Activated T-helper 17 cell treated with anti-CD3 and anti-CD28 coated beads, Interleukin-2, amount 50 U/mL, for 72 hours (primary cell): ENCODE measurements at regions not wholly inside any gene's neighbourhood (a gene's known extent, or its start where the extent isn't known, plus 50 kb on each side); places are given as distances from the start of the nearest gene placed in this dataset.
"Not testable (repeated sequence)": the region's sequence is repeated elsewhere in the genome, so short reads cannot be mapped to it uniquely, and the experiment has no call there.

Experiments used
- ATAC-seq: fragments of 150-1000 bp; cut with Tn5 transposase; replicated peaks from 2 replicates; pipeline ENCODE4 v1.10.0; 2021; ENCODE audit warnings: mild to moderate bottlenecking, moderate library complexity
- H3K27ac Mint-ChIP-seq: one replicate; pipeline ENCODE4 v1.8.0; 2022; ENCODE audit warnings: mixed read lengths
- H3K27me3 Mint-ChIP-seq: one replicate; pipeline ENCODE4 v1.8.0; 2022; ENCODE audit warnings: mixed read lengths
- H3K36me3 Mint-ChIP-seq: one replicate; pipeline ENCODE4 v1.8.0; 2022; ENCODE audit warnings: low read depth, mild to moderate bottlenecking, mixed read lengths
- H3K4me1 Mint-ChIP-seq: one replicate; pipeline ENCODE4 v1.8.0; 2022; ENCODE audit warnings: mixed read lengths
- H3K4me3 Mint-ChIP-seq: one replicate; pipeline ENCODE4 v1.8.0; 2022; ENCODE audit warnings: mild to moderate bottlenecking, mixed read lengths
- H3K9me3 Mint-ChIP-seq: one replicate; pipeline ENCODE4 v1.8.0; 2022; ENCODE audit warnings: mixed read lengths

GRCh38 chr6:166713434-166714186 is 86.6 kb upstream of the RPS6KA2 start:
- Mint-ChIP-seq H3K4me3 (no peak overlapping the region), H3K27me3 (no peaks in the 10 kb centered on the region)

GRCh38 chr6:166712286-166713228 is 85.5 kb upstream of the RPS6KA2 start:
- H3K27ac Mint-ChIP-seq = no peak overlapping the region
- ATAC-seq = no peak
- peaks cover 5% of the 10 kb centered on the region for H3K9me3 Mint-ChIP-seq
- no peaks in the 10 kb centered on the region for H3K27me3 Mint-ChIP-seq
- no peak overlapping the region for H3K4me3 Mint-ChIP-seq
- no peaks in the 10 kb centered on the region for H3K36me3 Mint-ChIP-seq
- H3K4me1 Mint-ChIP-seq = no peaks in the 10 kb centered on the region

More at GRCh38 chr6:166713434-166714186, 86.6 kb upstream of the RPS6KA2 start:
- no peak for ATAC-seq
- Mint-ChIP-seq H3K27ac (no peak overlapping the region), H3K4me1 (no peaks in the 10 kb centered on the region), H3K36me3 (no peaks in the 10 kb centered on the region), H3K9me3 (peaks cover 5% of the 10 kb centered on the region)

- Mint-ChIP-seq H3K4me3 (no peak overlapping the region), H3K27me3 (no peaks in the 10 kb centered on the region), H3K4me1 (no peaks in the 10 kb centered on the region), H3K27ac (no peak overlapping the region), H3K36me3 (no peaks in the 10 kb centered on the region), H3K9me3 (peaks cover 5% of the 10 kb centered on the region)
- ATAC-seq = no peak
Observed at GRCh38 chr6:166710084-166710483, 83.0 kb upstream of the RPS6KA2 start.

- no peak overlapping the region for H3K27ac Mint-ChIP-seq
- peaks cover 5% of the 10 kb centered on the region for H3K9me3 Mint-ChIP-seq
- H3K4me3 Mint-ChIP-seq = no peak overlapping the region
- no peaks in the 10 kb centered on the region for H3K36me3 Mint-ChIP-seq
- no peak for ATAC-seq
- no peaks in the 10 kb centered on the region for H3K4me1 Mint-ChIP-seq
- H3K27me3 Mint-ChIP-seq = no peaks in the 10 kb centered on the region
Observed at GRCh38 chr6:166708460-166708859, 81.4 kb upstream of the RPS6KA2 start.

GRCh38 chr6:166707045-166707444 is 80.0 kb upstream of the RPS6KA2 start:
- Mint-ChIP-seq H3K4me1 (no peaks in the 10 kb centered on the region), H3K9me3 (peaks cover 5% of the 10 kb centered on the region), H3K27ac (no peak overlapping the region), H3K27me3 (no peaks in the 10 kb centered on the region), H3K4me3 (no peak overlapping the region), H3K36me3 (no peaks in the 10 kb centered on the region)
- ATAC-seq = peak; percentile 45

- H3K4me3 Mint-ChIP-seq = no peak overlapping the region
- ATAC-seq = no peak
- H3K27ac Mint-ChIP-seq = no peak overlapping the region
- no peaks in the 10 kb centered on the region for H3K36me3 Mint-ChIP-seq
- H3K4me1 Mint-ChIP-seq = no peaks in the 10 kb centered on the region
- H3K9me3 Mint-ChIP-seq = no peaks in the 10 kb centered on the region
- no peaks in the 10 kb centered on the region for H3K27me3 Mint-ChIP-seq
Observed at GRCh38 chr6:166705069-166705468, 78.0 kb upstream of the RPS6KA2 start.

GRCh38 chr6:166704171-166704570 is 77.1 kb upstream of the RPS6KA2 start:
- no peaks in the 10 kb centered on the region for H3K4me1 Mint-ChIP-seq
- no peak for ATAC-seq
- H3K27me3 Mint-ChIP-seq = no peaks in the 10 kb centered on the region
- H3K27ac Mint-ChIP-seq = no peak overlapping the region
- H3K9me3 Mint-ChIP-seq = no peaks in the 10 kb centered on the region
- no peak overlapping the region for H3K4me3 Mint-ChIP-seq
- no peaks in the 10 kb centered on the region for H3K36me3 Mint-ChIP-seq

GRCh38 chr6:166703149-166703710 is 76.2 kb upstream of the RPS6KA2 start:
- no peaks in the 10 kb centered on the region for H3K27me3 Mint-ChIP-seq
- H3K36me3 Mint-ChIP-seq = no peaks in the 10 kb centered on the region
- no peak for ATAC-seq
- no peaks in the 10 kb centered on the region for H3K9me3 Mint-ChIP-seq
- no peak overlapping the region for H3K4me3 Mint-ChIP-seq
- H3K4me1 Mint-ChIP-seq = no peaks in the 10 kb centered on the region
- H3K27ac Mint-ChIP-seq = no peak overlapping the region

- not testable (repeated sequence) for H3K9me3 Mint-ChIP-seq, H3K27ac Mint-ChIP-seq, H3K36me3 Mint-ChIP-seq, H3K4me1 Mint-ChIP-seq, H3K4me3 Mint-ChIP-seq, ATAC-seq, H3K27me3 Mint-ChIP-seq
Observed at GRCh38 chr6:166701424-166701823, 74.4 kb upstream of the RPS6KA2 start.

- not testable (repeated sequence) for H3K9me3 Mint-ChIP-seq, H3K36me3 Mint-ChIP-seq, H3K4me3 Mint-ChIP-seq, H3K4me1 Mint-ChIP-seq, ATAC-seq, H3K27ac Mint-ChIP-seq, H3K27me3 Mint-ChIP-seq
Observed at GRCh38 chr6:166700871-166701270, 73.8 kb upstream of the RPS6KA2 start.

GRCh38 chr6:166697113-166697512 is 70.1 kb upstream of the RPS6KA2 start:
- H3K36me3 Mint-ChIP-seq = no peaks in the 10 kb centered on the region
- no peak overlapping the region for H3K27ac Mint-ChIP-seq
- no peak overlapping the region for H3K4me3 Mint-ChIP-seq
- H3K4me1 Mint-ChIP-seq = no peaks in the 10 kb centered on the region
- no peaks in the 10 kb centered on the region for H3K27me3 Mint-ChIP-seq
- H3K9me3 Mint-ChIP-seq = no peaks in the 10 kb centered on the region
- ATAC-seq = no peak

GRCh38 chr6:166693880-166694279 is 66.8 kb upstream of the RPS6KA2 start:
- no peaks in the 10 kb centered on the region for H3K27me3 Mint-ChIP-seq
- H3K27ac Mint-ChIP-seq = no peak overlapping the region
- no peaks in the 10 kb centered on the region for H3K4me1 Mint-ChIP-seq
- H3K4me3 Mint-ChIP-seq = no peak overlapping the region
- no peaks in the 10 kb centered on the region for H3K36me3 Mint-ChIP-seq
- H3K9me3 Mint-ChIP-seq = no peaks in the 10 kb centered on the region
- ATAC-seq = no peak

GRCh38 chr6:166692723-166693302 is 65.8 kb upstream of the RPS6KA2 start:
- no peaks in the 10 kb centered on the region for H3K4me1 Mint-ChIP-seq
- no peaks in the 10 kb centered on the region for H3K36me3 Mint-ChIP-seq
- H3K27ac Mint-ChIP-seq = no peak overlapping the region
- ATAC-seq = no peak
- H3K27me3 Mint-ChIP-seq = no peaks in the 10 kb centered on the region
- H3K9me3 Mint-ChIP-seq = no peaks in the 10 kb centered on the region
- H3K4me3 Mint-ChIP-seq = no peak overlapping the region

GRCh38 chr6:166691746-166692145 is 64.7 kb upstream of the RPS6KA2 start:
- Mint-ChIP-seq H3K4me3 (no peak overlapping the region), H3K27me3 (no peaks in the 10 kb centered on the region), H3K27ac (no peak overlapping the region)

More at GRCh38 chr6:166691746-166692145, 64.7 kb upstream of the RPS6KA2 start:
- no peak for ATAC-seq
- Mint-ChIP-seq H3K4me1 (no peaks in the 10 kb centered on the region), H3K36me3 (no peaks in the 10 kb centered on the region), H3K9me3 (no peaks in the 10 kb centered on the region)
